ENCODE measurements at regions not wholly inside any gene's neighbourhood (a gene's known extent, or its start where the extent isn't known, plus 50 kb on each side); places are given as distances from the start of the nearest gene placed in this dataset.

DNA sequence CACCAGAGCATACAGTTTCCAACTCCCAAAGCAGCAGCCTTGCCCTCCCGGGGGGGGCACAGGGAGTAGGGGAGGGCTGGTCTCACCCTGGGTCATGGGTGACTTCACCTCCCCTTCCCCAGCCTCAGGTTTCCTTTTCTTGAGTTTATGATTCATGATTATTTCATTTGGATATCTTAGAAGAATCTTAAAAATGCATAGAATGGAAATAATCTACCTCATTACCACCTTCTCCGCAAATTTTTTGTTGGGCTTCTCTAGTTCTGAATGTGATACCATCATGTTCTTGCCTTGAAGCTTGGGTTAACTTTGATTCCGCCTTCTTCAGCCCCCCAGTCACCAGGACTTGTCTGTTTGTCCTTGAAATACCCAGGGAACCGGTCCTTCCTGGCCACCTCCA, 148.8 kb upstream of the ROPN1 start:
- TF ChIP-seq CREB1 (IDR thresholded peaks at IDR 0.05) (no peak), NANOG (IDR thresholded peaks at IDR 0.05; ENCODE audit: insufficient read depth, low read depth, low read length, poor library complexity, severe bottlenecking) (no peak), TEAD4 (IDR thresholded peaks at IDR 0.05; ENCODE audit: low read depth, low read length) (no peak), POLR2AphosphoS5 (IDR thresholded peaks at IDR 0.05; ENCODE audit: low read depth, low read length) (no peak), YY1 (IDR thresholded peaks at IDR 0.05; ENCODE audit: low read depth, low read length) (no peak)
